ENCODE measurements at regions not wholly inside any gene's neighbourhood (a gene's known extent, or its start where the extent isn't known, plus 50 kb on each side); places are given as distances from the start of the nearest gene placed in this dataset.
A peak's percentile ranks its signal among the peaks of the same experiment; 100 is the strongest.
"Not testable (repeated sequence)": the region's sequence is repeated elsewhere in the genome, so short reads cannot be mapped to it uniquely, and the experiment has no call there.

DNA sequence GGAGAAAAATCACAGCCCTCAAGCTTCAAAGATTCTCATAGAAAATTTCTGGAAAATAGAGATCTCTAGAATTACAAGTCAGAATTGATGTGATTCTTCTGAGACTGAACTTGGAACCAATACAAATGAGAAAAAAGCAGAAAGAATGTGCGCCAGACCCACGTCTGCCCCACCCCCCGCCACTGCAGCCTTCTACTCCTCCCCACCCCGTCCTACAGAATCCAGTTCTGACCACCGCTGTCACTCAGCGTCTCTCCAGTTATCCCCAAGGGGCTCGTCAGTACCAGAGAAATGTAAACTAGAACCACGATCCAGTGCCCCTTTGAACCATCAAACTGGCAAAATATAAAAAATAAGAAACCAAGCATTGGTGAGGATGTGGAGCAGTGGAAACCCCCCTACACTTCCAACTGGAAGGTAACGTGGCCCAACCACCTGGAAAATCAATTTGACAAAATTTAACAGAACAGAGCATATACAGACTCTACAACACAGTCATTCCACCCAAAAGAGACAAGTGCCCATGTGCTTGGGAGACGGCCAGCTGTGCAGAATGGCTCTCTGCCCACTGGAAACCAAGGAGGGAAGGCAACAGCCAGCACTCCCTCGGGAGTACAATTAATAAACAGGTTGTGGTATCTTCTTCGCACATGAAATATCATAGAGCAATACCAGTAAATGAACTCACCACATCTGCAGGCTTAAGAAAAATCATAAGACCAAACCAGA, 397.9 kb downstream of the TNS3 start:
- no peaks in the 10 kb centered on the region for H3K27me3 ChIP-seq (ENCODE audit: insufficient read depth, low read depth)
- H3K36me3 ChIP-seq (ENCODE audit: insufficient read depth), result no peaks in the 10 kb centered on the region
- H3K79me2 ChIP-seq (ENCODE audit: insufficient read depth, low read depth), result no peaks in the 10 kb centered on the region
- no peak overlapping the region for H3K4me3 ChIP-seq (IDR thresholded peaks at IDR 0.05; ENCODE audit: insufficient read depth, low read depth, low read length)
- no peak overlapping the region for H3K27ac ChIP-seq
- H2AFZ ChIP-seq (ENCODE audit: low read depth), result no peak overlapping the region
- H3K9ac ChIP-seq, result no peak overlapping the region
- no peaks in the 10 kb centered on the region for H3K4me1 ChIP-seq (ENCODE audit: low read depth, poor library complexity, severe bottlenecking)
- TF ChIP-seq, protein P1, sequence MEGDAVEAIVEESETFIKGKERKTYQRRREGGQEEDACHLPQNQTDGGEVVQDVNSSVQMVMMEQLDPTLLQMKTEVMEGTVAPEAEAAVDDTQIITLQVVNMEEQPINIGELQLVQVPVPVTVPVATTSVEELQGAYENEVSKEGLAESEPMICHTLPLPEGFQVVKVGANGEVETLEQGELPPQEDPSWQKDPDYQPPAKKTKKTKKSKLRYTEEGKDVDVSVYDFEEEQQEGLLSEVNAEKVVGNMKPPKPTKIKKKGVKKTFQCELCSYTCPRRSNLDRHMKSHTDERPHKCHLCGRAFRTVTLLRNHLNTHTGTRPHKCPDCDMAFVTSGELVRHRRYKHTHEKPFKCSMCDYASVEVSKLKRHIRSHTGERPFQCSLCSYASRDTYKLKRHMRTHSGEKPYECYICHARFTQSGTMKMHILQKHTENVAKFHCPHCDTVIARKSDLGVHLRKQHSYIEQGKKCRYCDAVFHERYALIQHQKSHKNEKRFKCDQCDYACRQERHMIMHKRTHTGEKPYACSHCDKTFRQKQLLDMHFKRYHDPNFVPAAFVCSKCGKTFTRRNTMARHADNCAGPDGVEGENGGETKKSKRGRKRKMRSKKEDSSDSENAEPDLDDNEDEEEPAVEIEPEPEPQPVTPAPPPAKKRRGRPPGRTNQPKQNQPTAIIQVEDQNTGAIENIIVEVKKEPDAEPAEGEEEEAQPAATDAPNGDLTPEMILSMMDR (conservative IDR thresholded peaks at IDR 0.05; ENCODE audit: low read depth, low read length), result no peak
- H4K20me1 ChIP-seq (ENCODE audit: insufficient read depth), result no peaks in the 10 kb centered on the region
- no peak overlapping the region for H3K4me2 ChIP-seq

DNA sequence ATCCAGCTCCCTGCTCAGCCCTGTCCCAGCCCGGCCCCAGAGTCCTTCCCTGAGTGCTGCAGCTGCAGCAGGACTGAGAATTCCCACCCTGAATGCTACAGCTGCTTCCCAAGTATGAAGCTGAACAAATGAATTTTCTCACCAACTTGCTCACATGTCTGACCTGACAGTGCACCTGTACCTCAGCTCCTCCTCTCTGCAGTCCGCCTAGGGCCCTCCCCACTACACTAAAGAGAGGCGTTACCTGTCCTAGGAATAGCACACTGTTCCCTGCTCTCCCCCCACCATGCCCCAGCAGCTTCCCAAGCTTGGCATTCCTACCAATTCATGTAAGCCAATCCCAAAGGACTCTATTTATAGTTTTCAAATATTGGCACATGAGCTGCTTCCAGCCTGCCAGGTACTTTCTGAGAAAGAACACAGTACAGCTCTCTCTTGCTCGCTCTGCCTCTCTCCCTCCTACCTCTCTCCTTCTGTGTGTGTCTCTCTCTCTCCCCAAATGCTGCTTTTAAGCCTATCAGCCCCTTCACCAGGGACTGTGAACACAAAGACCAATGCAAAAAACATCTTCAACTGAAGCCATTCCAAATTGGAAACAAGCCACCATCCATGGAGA, 400.1 kb downstream of the TNS3 start:
- Histone ChIP-seq H3K79me2 (ENCODE audit: insufficient read depth, low read depth) (no peaks in the 10 kb centered on the region), H2AFZ (ENCODE audit: low read depth) (no peak overlapping the region), H3K27ac (no peak overlapping the region), H3K27me3 (ENCODE audit: insufficient read depth, low read depth) (no peaks in the 10 kb centered on the region), H3K36me3 (ENCODE audit: insufficient read depth) (no peaks in the 10 kb centered on the region), H3K4me1 (ENCODE audit: low read depth, poor library complexity, severe bottlenecking) (no peaks in the 10 kb centered on the region), H3K4me2 (no peak overlapping the region), H3K9ac (no peak overlapping the region), H3K4me3 (IDR thresholded peaks at IDR 0.05; ENCODE audit: insufficient read depth, low read depth, low read length) (no peak overlapping the region), H4K20me1 (ENCODE audit: insufficient read depth) (no peaks in the 10 kb centered on the region)
- TF ChIP-seq, protein P1 (conservative IDR thresholded peaks at IDR 0.05; ENCODE audit: low read depth, low read length), result no peak

DNA sequence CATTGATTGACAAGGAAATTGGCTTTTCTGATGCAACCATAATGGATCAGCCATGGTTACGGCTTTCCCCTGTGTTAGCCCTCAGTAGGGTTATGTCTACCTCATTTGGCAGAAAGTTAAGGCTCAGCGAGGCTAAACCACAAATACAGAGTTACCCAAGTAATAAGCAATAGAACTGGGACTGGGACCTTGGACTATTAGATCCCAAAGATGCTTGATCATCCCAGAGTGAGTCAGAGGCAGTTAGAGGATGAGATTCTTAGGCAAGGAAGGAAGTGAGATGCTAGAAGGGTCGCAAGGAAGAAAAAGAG, 401.4 kb downstream of the TNS3 start:
- TF ChIP-seq, protein P1 (conservative IDR thresholded peaks at IDR 0.05; ENCODE audit: low read depth, low read length), result peak; percentile 31
- Histone ChIP-seq H3K4me2 (no peak overlapping the region), H3K4me3 (IDR thresholded peaks at IDR 0.05; ENCODE audit: insufficient read depth, low read depth, low read length) (no peak overlapping the region), H3K27ac (no peak overlapping the region), H3K27me3 (ENCODE audit: insufficient read depth, low read depth) (no peaks in the 10 kb centered on the region), H2AFZ (ENCODE audit: low read depth) (no peak overlapping the region), H3K4me1 (ENCODE audit: low read depth, poor library complexity, severe bottlenecking) (no peaks in the 10 kb centered on the region), H3K9ac (no peak overlapping the region), H3K36me3 (ENCODE audit: insufficient read depth) (no peaks in the 10 kb centered on the region), H4K20me1 (ENCODE audit: insufficient read depth) (no peaks in the 10 kb centered on the region), H3K79me2 (ENCODE audit: insufficient read depth, low read depth) (no peaks in the 10 kb centered on the region)

DNA sequence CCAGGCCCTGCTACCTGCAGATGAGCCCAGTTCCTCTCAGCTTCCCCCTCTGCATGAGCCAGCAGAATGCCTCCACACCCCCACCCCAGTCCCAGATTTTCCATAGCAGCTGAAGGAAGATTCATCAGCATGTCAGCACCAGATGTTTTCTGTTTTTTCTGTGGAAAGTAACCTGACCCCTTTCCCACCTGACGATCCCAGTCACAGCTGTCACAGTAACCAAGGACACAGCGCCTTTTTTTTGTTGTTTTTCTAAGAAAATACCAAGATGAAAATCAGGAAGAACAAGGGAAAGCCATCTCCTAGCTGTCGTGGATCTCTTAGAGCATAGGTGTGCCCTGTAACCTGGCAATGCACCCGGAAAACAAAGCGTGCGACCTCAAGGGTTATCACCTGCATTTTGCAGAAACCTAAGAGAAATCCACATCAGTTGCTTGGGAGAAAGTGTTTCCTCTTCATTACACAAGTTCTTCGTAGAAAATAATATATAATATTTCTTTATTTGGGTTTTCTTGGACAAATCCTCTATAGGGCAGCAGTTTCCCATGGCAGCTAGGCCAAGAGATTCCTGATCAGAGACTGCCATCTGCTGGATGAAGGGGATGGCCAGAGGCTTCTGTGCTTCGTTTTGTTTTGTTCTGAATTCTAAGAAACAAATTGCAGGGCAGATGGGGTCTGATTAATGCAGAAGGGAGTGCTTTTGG, 401.9 kb downstream of the TNS3 start:
- Histone ChIP-seq H4K20me1 (ENCODE audit: insufficient read depth) (no peaks in the 10 kb centered on the region), H3K4me2 (no peak overlapping the region), H3K79me2 (ENCODE audit: insufficient read depth, low read depth) (no peaks in the 10 kb centered on the region), H3K4me1 (ENCODE audit: low read depth, poor library complexity, severe bottlenecking) (no peaks in the 10 kb centered on the region), H3K36me3 (ENCODE audit: insufficient read depth) (no peaks in the 10 kb centered on the region), H3K9ac (no peak overlapping the region), H2AFZ (ENCODE audit: low read depth) (no peak overlapping the region), H3K27ac (no peak overlapping the region), H3K27me3 (ENCODE audit: insufficient read depth, low read depth) (no peaks in the 10 kb centered on the region), H3K4me3 (IDR thresholded peaks at IDR 0.05; ENCODE audit: insufficient read depth, low read depth, low read length) (no peak overlapping the region)
- TF ChIP-seq, protein P1 (conservative IDR thresholded peaks at IDR 0.05; ENCODE audit: low read depth, low read length), result peak; percentile 70

DNA sequence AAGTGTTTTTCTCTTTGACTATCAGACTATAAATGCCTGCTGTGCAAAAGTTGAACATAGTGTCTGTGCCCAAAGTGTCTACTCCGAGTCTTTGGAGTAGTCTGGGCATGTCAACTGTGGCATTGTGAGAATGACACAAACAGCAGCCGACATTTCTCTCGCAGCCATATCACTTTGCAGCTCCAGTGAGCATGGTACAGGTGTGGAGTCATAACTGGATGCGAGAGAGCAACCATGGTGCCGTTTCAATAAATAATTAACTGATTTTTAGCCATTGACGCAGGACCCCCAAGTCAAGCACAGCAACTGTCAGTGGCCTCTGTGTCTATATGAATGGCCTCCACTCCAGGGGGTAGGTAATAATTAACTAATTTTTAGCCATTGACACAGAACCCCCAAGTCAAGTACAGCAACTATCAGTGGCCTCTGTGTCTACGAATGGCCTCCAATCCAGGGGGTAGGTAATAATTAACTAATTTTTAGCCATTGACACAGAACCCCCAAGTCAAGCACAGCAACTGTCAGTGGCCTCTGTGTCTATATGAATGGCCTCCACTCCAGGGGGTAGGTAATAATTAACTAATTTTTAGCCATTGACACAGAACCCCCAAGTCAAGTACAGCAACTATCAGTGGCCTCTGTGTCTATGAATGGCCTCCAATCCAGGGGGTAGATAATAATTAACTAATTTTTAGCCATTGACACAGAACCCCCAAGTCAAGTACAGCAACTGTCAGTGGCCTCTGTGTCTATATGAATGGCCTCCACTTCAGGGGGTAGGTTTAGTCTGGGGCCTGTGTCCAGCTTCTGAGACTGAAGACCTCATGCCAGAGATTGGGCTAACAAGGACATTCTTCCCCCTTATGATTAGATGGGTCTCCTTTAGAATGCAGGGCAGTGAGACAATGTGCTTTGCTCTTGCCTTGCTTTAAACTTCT, 409.0 kb downstream of the TNS3 start:
- H3K36me3 ChIP-seq (ENCODE audit: insufficient read depth); H4K20me1 ChIP-seq (ENCODE audit: insufficient read depth); H3K9ac ChIP-seq; H3K4me1 ChIP-seq (ENCODE audit: low read depth, poor library complexity, severe bottlenecking); H3K4me2 ChIP-seq; H3K4me3 ChIP-seq (IDR thresholded peaks at IDR 0.05; ENCODE audit: insufficient read depth, low read depth, low read length); H3K27me3 ChIP-seq (ENCODE audit: insufficient read depth, low read depth); H2AFZ ChIP-seq (ENCODE audit: low read depth); H3K27ac ChIP-seq; H3K79me2 ChIP-seq (ENCODE audit: insufficient read depth, low read depth): not testable (repeated sequence)
